Lung (tissue), 11 donors: ENCODE measurements at regions not wholly inside any gene's neighbourhood (a gene's known extent, or its start where the extent isn't known, plus 50 kb on each side); places are given as distances from the start of the nearest gene placed in this dataset.

Experiments
- ATAC-seq: fragments of 200-7000 bp; cut with Tn5 transposase; one replicate; pipeline ENCODE4 v1.9.1; 2020; ENCODE audit warnings: moderate number of reproducible peaks; ENCODE audit not compliant: insufficient read depth, low FRiP score
- DNase-seq, 3 donors: peaks; one replicate each; pipeline ENCODE4 v3.0.0-alpha.2; 2013 to 2017
- H3K27ac ChIP-seq, 2 donors: one replicate each; pipeline ENCODE4 v1.5.1; 2013; ENCODE audit warnings: mild to moderate bottlenecking in 2 of 2, moderate library complexity in 2 of 2, control low read depth in 1 of 2, inconsistent platforms in 1 of 2, low read depth in 1 of 2, low read length in 1 of 2
- H3K27me3 ChIP-seq, 3 donors: one replicate each; pipeline ENCODE4 v1.5.1; 2013; ENCODE audit warnings: low read length in 2 of 3; ENCODE audit not compliant: control insufficient read depth in 3 of 3, insufficient read depth in 3 of 3
- H3K36me3 ChIP-seq, 4 donors: one replicate each; pipeline ENCODE4 v1.5.1; 2013; ENCODE audit warnings: low read length in 4 of 4, mild to moderate bottlenecking in 1 of 4, moderate library complexity in 1 of 4; ENCODE audit not compliant: control insufficient read depth in 4 of 4, insufficient read depth in 4 of 4
- H3K4me1 ChIP-seq, 5 donors: one replicate each; pipeline ENCODE4 v1.5.1; 2013; ENCODE audit warnings: low read length in 5 of 5, mild to moderate bottlenecking in 2 of 5, moderate library complexity in 1 of 5; ENCODE audit not compliant: control insufficient read depth in 5 of 5, insufficient read depth in 5 of 5
- H3K4me3 ChIP-seq: one replicate; pipeline ENCODE4 v1.5.1; 2013; ENCODE audit warnings: mild to moderate bottlenecking, control low read depth, moderate library complexity
- H3K9ac ChIP-seq, 2 donors: one replicate each; pipeline ENCODE4 v1.5.1; 2013; ENCODE audit warnings: low read length in 2 of 2, control low read depth in 1 of 2; ENCODE audit not compliant: insufficient read depth in 1 of 2
- H3K9me3 ChIP-seq, 4 donors: one replicate each; pipeline ENCODE4 v1.5.1; 2013; ENCODE audit warnings: low read length in 3 of 4, mild to moderate bottlenecking in 1 of 4, moderate library complexity in 1 of 4; ENCODE audit not compliant: control insufficient read depth in 4 of 4, insufficient read depth in 3 of 4
- CTCF ChIP-seq: IDR thresholded peaks from 2 replicates; pipeline ENCODE4 v1.5.1; 2012; ENCODE audit warnings: mild to moderate bottlenecking; ENCODE audit errors: control extremely low read depth, extremely low read depth
- WGBS, 2 donors: extraction: QIAGEN DNeasy Blood & Tissue Kit; methylation state at CpG; one replicate each; pipeline ENCODE4 v1.1.7; 2013; 5-methylcytosine and 5-hydroxymethylcytosine counted together
- donor health status: control.
- donor health status: control.
- donor health status: Bipolar disorder and iron deficiency.
- donor health status: healthy.
- donor health status: DM: yes; HTN: yes; CAD: no.

- DNase-seq, result no peak
- peaks cover 0 to 6% (median 0%) of the 10 kb centered on the region in 5 donors for H3K4me1 ChIP-seq
- no peak for ATAC-seq
- 56 to 80% methylated on average over 2 of the region's 2 CpGs for WGBS, 2 donors
- no peaks in the 10 kb centered on the region for H3K27me3 ChIP-seq
- H3K36me3 ChIP-seq, result no peaks in the 10 kb centered on the region
- H3K27ac ChIP-seq, result no peak overlapping the region
- H3K9ac ChIP-seq, result no peak overlapping the region
- no peak for TF ChIP-seq CTCF
- no peaks in the 10 kb centered on the region for H3K9me3 ChIP-seq
- no peak overlapping the region for H3K4me3 ChIP-seq
Measured at GRCh38 chr13:108437496-108437895, 168.0 kb downstream of the TNFSF13B start.

GRCh38 chr13:108439556-108439955 lies 170.0 kb downstream of the TNFSF13B start:
- Histone ChIP-seq H3K27ac (no peak overlapping the region), H3K9ac (no peak overlapping the region), H3K27me3 (no peaks in the 10 kb centered on the region), H3K4me1 (peaks cover 0 to 6% (median 0%) of the 10 kb centered on the region in 5 donors), H3K9me3 (peaks cover 0 to 2% (median 0%) of the 10 kb centered on the region in 4 donors), H3K4me3 (no peak overlapping the region), H3K36me3 (no peaks in the 10 kb centered on the region)
- TF ChIP-seq CTCF, result no peak
- WGBS, 2 donors, result 82 to 88% methylated on average over 7 of the region's 7 CpGs
- ATAC-seq (no peak), DNase-seq (no peak)

- ATAC-seq (no peak), DNase-seq (no peak)
- Histone ChIP-seq H3K36me3 (no peaks in the 10 kb centered on the region), H3K9me3 (peaks cover 0 to 3% (median 0%) of the 10 kb centered on the region in 4 donors), H3K27ac (no peak overlapping the region), H3K4me1 (no peaks in the 10 kb centered on the region), H3K27me3 (no peaks in the 10 kb centered on the region), H3K4me3 (no peak overlapping the region), H3K9ac (no peak overlapping the region)
- 60 to 75% methylated on average over 6 of the region's 6 CpGs for WGBS, 2 donors
- TF ChIP-seq CTCF, result no peak
Measured at GRCh38 chr13:108444448-108444847, 174.9 kb downstream of the TNFSF13B start.

GRCh38 chr13:108448891-108449290 lies 179.4 kb downstream of the TNFSF13B start:
- no peak overlapping the region for H3K9ac ChIP-seq
- H3K27me3 ChIP-seq, result no peaks in the 10 kb centered on the region
- TF ChIP-seq CTCF, result no peak
- peaks cover 0 to 3% (median 0%) of the 10 kb centered on the region in 4 donors for H3K9me3 ChIP-seq
- H3K27ac ChIP-seq, result no peak overlapping the region
- ATAC-seq (no peak), DNase-seq (no peak)
- H3K36me3 ChIP-seq, result no peaks in the 10 kb centered on the region
- H3K4me3 ChIP-seq, result no peak overlapping the region
- H3K4me1 ChIP-seq, result no peaks in the 10 kb centered on the region
